Fibroblast of lung (primary cell): ENCODE measurements at regions not wholly inside any gene's neighbourhood (a gene's known extent, or its start where the extent isn't known, plus 50 kb on each side); places are given as distances from the start of the nearest gene placed in this dataset.

Experiments
- DNase-seq, 2 donors: peaks; one replicate each; pipeline versions ENCODE4 v3.0.0 to v3.0.0-alpha.2; 2010; ENCODE audit warnings: low read depth in 2 of 2
- H2AFZ ChIP-seq: 2 replicates; pipeline ENCODE4 v1.5.1; 2012; ENCODE audit warnings: low read length, control low read depth, inconsistent platforms
- H3K27ac ChIP-seq: 2 replicates; pipeline ENCODE4 v1.5.1; 2011; ENCODE audit warnings: low read length, control low read depth; ENCODE audit not compliant: insufficient read depth
- H3K27me3 ChIP-seq: 2 replicates; pipeline ENCODE4 v1.5.1; 2011; ENCODE audit warnings: mild to moderate bottlenecking, low read length; ENCODE audit not compliant: control insufficient read depth, insufficient read depth
- H3K36me3 ChIP-seq: 2 replicates; pipeline ENCODE4 v1.5.1; 2011; ENCODE audit warnings: low read length; ENCODE audit not compliant: control insufficient read depth, insufficient read depth
- H3K4me1 ChIP-seq: 2 replicates; pipeline ENCODE4 v1.5.1; 2011; ENCODE audit warnings: low read length; ENCODE audit not compliant: control insufficient read depth, insufficient read depth; ENCODE audit errors: extremely low read depth
- H3K4me2 ChIP-seq: 2 replicates; pipeline ENCODE4 v1.5.1; 2011; ENCODE audit warnings: low read length, control low read depth; ENCODE audit not compliant: insufficient read depth; ENCODE audit errors: extremely low read depth
- H3K4me3 ChIP-seq, 4 experiments: fragments of 200-600 bp in 1 of 4; sonication (generic) in 1 of 4; replicated peaks in 1 of 4; 2 replicates each; pipeline ENCODE4 v1.5.1; 2011 to 2016; ENCODE audit warnings: low read length in 4 of 4, low read depth in 3 of 4, mild to moderate bottlenecking in 3 of 4, control low read depth in 2 of 4, inconsistent platforms in 1 of 4, mixed read lengths in 1 of 4; ENCODE audit not compliant: insufficient read depth in 1 of 4; ENCODE audit errors: control extremely low read depth in 1 of 4
- H3K79me2 ChIP-seq: 2 replicates; pipeline ENCODE4 v1.5.1; 2012; ENCODE audit warnings: mild to moderate bottlenecking, low read length, inconsistent platforms; ENCODE audit not compliant: control insufficient read depth, insufficient read depth
- H3K9ac ChIP-seq: 2 replicates; pipeline ENCODE4 v1.5.1; 2011; ENCODE audit warnings: mild to moderate bottlenecking, low read length, control low read depth; ENCODE audit not compliant: insufficient read depth
- H3K9me3 ChIP-seq: 2 replicates; pipeline ENCODE4 v1.5.1; 2012; ENCODE audit warnings: low read depth, low read length; ENCODE audit not compliant: control insufficient read depth, insufficient read depth
- H4K20me1 ChIP-seq: 2 replicates; pipeline ENCODE4 v1.5.1; 2011; ENCODE audit warnings: low read length; ENCODE audit not compliant: control insufficient read depth, insufficient read depth; ENCODE audit errors: extremely low read depth
- CTCF ChIP-seq, 2 donors: IDR thresholded peaks in 1 of 2; conservative IDR thresholded peaks in 1 of 2; 1 replicate in 1 of 2; 2 replicates in 1 of 2; pipeline ENCODE4 v1.5.1; 2011 to 2012; ENCODE audit warnings: low read length in 2 of 2, control low read depth in 1 of 2, inconsistent platforms in 1 of 2, low read depth in 1 of 2, mild to moderate bottlenecking in 1 of 2
- EZH2 ChIP-seq: IDR thresholded peaks from 2 replicates; pipeline ENCODE4 v1.5.1; 2012; ENCODE audit warnings: low read length, control low read depth, mild to moderate bottlenecking; ENCODE audit errors: missing control alignments

GRCh38 chr1:168823988-168824387 is 95.0 kb upstream of the DPT start:
- Histone ChIP-seq H3K4me2 (no peak overlapping the region), H3K79me2 (no peaks in the 10 kb centered on the region), H3K9me3 (no peaks in the 10 kb centered on the region), H4K20me1 (no peaks in the 10 kb centered on the region), H3K9ac (no peak overlapping the region), H3K27me3 (no peaks in the 10 kb centered on the region), H2AFZ (no peak overlapping the region), H3K36me3 (no peaks in the 10 kb centered on the region), H3K4me1 (no peaks in the 10 kb centered on the region), H3K27ac (no peak overlapping the region), H3K4me3 (no peak overlapping the region)
- TF ChIP-seq CTCF (conservative IDR thresholded peaks at IDR 0.05 in 1 of 2, IDR thresholded peaks at IDR 0.05 in 1 of 2; ENCODE audit: low read depth in 1 of 2, low read length in 2 of 2), result no peak
- TF ChIP-seq EZH2, result no peak
- DNase-seq, result no peak

DNA sequence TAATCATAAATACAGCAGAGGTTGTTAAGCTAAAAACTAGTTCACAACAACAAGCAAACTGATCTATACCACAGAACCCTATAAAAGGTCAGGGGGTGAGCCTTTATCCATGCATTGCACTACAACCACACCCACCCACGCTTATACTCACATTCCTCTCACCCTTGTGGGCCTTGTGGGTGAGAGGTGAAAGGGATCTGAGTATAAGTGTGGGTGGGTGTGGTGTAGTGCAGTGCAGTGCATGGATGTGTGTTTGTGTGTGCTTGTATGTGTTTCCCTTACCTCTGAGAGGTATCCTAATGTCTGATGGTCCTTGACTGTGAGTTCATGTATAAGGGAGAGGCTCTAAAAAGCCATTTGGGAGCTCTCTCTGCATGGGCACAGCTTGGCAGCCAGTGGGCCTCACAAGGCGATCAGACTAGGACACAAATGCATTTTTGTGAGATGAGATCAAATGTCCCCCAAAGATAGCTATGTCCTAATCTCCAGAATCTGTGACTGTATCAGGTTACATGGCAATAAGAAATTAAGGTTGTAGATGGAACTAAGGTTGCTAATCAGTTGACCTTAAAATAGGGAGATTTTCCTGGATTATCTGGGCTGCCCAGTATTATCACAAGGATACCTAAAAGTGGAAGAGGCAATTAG is 95.5 kb upstream of the DPT start:
- TF ChIP-seq EZH2, result no peak
- no peak for TF ChIP-seq CTCF (conservative IDR thresholded peaks at IDR 0.05 in 1 of 2, IDR thresholded peaks at IDR 0.05 in 1 of 2; ENCODE audit: low read depth in 1 of 2, low read length in 2 of 2)
- H3K4me3 ChIP-seq, result no peak overlapping the region

DNA sequence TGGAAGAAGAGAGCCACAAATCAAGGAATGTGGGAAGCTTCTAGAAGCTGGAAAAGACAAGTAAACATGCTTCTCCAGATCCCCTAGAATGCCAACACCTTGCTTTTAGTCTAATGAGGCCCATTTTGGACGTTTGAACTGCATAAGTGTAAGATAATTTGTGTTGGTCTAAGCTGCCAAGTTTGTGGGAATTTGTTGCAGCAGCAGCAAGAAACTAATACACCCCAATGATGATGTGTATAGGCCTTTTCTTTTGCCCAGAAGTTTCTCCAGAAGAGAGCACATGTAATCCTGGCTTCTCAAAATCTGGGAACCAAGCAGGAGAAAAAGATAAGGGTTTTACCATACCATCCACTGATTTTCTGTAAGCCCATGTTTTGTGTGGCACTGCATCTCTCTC is 96.1 kb upstream of the DPT start:
- H2AFZ ChIP-seq, result no peak overlapping the region
- no peak overlapping the region for H3K9ac ChIP-seq
- H3K79me2 ChIP-seq, result no peaks in the 10 kb centered on the region
- no peaks in the 10 kb centered on the region for H3K36me3 ChIP-seq
- no peaks in the 10 kb centered on the region for H3K9me3 ChIP-seq
- H3K27me3 ChIP-seq, result no peaks in the 10 kb centered on the region
- no peaks in the 10 kb centered on the region for H3K4me1 ChIP-seq
- H3K4me3 ChIP-seq, result no peak overlapping the region
- TF ChIP-seq EZH2, result no peak
- TF ChIP-seq CTCF (conservative IDR thresholded peaks at IDR 0.05 in 1 of 2, IDR thresholded peaks at IDR 0.05 in 1 of 2; ENCODE audit: low read depth in 1 of 2, low read length in 2 of 2), result no peak
- no peak overlapping the region for H3K4me2 ChIP-seq
- no peak for DNase-seq
- H3K27ac ChIP-seq, result no peak overlapping the region
- H4K20me1 ChIP-seq, result no peaks in the 10 kb centered on the region

More for the DNA sequence above, 95.5 kb upstream of the DPT start:
- no peaks in the 10 kb centered on the region for H3K4me1 ChIP-seq
- H3K9me3 ChIP-seq, result no peaks in the 10 kb centered on the region
- no peak for DNase-seq
- no peaks in the 10 kb centered on the region for H3K79me2 ChIP-seq
- no peaks in the 10 kb centered on the region for H4K20me1 ChIP-seq
- H2AFZ ChIP-seq, result no peak overlapping the region
- H3K36me3 ChIP-seq, result no peaks in the 10 kb centered on the region
- no peak overlapping the region for H3K4me2 ChIP-seq
- no peaks in the 10 kb centered on the region for H3K27me3 ChIP-seq
- H3K27ac ChIP-seq, result no peak overlapping the region
- no peak overlapping the region for H3K9ac ChIP-seq
